ENCODE measurements at regions not wholly inside any gene's neighbourhood (a gene's known extent, or its start where the extent isn't known, plus 50 kb on each side); places are given as distances from the start of the nearest gene placed in this dataset.
A peak's percentile ranks its signal among the peaks of the same experiment; 100 is the strongest.

DNA sequence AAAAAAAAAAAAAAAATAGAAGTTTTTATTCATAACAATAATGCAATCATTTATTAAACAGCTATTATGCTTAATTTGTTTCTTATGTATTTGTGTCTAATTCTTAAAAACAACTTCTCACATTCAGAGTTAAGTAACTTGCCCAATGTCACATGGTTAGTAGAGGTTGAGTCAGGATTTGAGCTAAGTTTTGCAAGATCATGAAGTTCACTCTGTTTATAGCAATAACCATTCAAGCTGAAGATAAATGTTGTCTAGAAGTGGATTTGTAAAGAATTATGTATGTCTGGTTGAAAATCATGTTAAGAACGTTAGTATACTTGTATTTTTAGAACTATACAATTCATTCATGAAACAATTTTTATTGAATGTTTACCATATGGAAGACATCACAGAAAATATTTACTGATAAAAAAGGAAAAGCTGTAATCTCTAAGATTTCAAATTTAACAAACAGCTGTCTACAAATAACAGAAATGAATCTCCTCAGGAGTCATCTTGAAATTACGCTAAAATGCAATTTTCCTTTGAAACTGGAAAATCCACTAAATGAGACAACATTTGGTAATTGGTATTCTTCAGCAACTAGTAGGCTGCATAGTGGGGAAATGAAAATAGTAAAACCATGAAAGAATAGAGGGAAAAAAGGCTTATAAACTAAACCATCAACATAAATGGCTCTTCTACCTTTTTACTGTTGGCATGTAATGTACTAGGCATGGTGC lies 70.5 kb upstream of the AHR start:
- Histone ChIP-seq H3K27me3 (ENCODE audit: low read depth, low read length) (no peaks in the 10 kb centered on the region), H3K4me3 (ENCODE audit: low read depth in 1 of 2, low read length in 2 of 2) (no peak overlapping the region), H3K9me3 (ENCODE audit: control insufficient read depth in 1 of 2, low read length in 2 of 2) (peaks cover 0 to 2% of the 10 kb centered on the region in 2 donors), H3K4me1 (ENCODE audit: control insufficient read depth in 1 of 2, insufficient read depth in 2 of 2, low read length in 2 of 2) (no peaks in the 10 kb centered on the region), H3K36me3 (ENCODE audit: control insufficient read depth in 1 of 2, insufficient read depth in 2 of 2, low read length in 2 of 2) (no peaks in the 10 kb centered on the region), H3K27ac (ENCODE audit: low read length) (no peak overlapping the region)

DNA sequence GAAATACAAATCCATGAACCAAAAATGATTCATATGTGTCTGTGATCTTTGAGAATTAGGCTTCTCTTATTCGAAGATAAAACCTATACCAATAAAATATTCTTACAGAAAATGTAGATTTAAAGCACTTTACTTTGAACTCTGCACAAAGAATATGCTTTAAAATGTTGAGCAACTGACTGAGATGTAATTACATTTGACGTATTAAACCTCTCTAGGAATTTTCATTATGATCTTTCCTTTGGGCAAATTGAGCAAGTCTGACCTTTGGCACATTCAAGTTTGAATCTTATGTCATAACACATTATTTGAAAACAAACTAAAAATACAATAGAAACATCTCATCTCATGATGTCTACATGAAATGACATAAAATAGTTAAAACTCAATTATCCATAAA lies 69.2 kb upstream of the AHR start:
- Histone ChIP-seq H3K36me3 (ENCODE audit: control insufficient read depth in 1 of 2, insufficient read depth in 2 of 2, low read length in 2 of 2) (no peaks in the 10 kb centered on the region), H3K9me3 (ENCODE audit: control insufficient read depth in 1 of 2, low read length in 2 of 2) (peaks cover 0 to 2% of the 10 kb centered on the region in 2 donors), H3K4me3 (ENCODE audit: low read depth in 1 of 2, low read length in 2 of 2) (no peak overlapping the region), H3K4me1 (ENCODE audit: control insufficient read depth in 1 of 2, insufficient read depth in 2 of 2, low read length in 2 of 2) (no peaks in the 10 kb centered on the region), H3K27me3 (ENCODE audit: low read depth, low read length) (no peaks in the 10 kb centered on the region), H3K27ac (ENCODE audit: low read length) (no peak overlapping the region)

DNA sequence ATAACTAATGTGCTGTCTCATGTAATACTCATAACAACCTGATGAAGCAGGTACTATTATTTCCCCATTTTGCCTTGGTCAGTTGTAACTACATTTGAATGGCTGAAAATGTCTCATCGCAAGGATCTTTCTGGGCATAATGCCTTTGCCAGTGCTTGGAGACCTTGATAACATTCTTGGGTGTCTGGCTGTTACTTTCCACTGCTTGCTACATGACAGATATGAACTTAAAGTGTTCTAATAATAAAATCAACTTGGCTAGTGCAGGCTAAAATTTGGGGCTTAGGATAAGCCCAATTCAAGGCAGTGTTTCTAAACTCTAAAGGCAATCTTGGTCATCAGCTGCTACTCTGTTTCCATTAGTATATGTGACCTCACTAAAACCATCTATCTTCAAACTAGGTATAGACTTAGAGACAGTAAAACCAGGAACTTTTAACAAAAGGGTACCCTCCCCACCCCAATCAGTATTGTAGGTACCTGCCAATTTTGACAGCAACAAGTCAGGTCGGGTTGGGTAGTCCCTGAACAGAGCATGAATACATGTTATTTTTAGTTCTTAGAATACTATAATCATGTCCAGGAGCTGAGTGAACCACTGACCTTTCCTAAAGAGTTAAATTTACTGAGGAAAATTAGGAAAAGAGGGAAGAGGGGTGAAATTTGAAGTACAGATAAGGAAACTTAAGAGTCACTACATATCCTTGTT lies 68.2 kb upstream of the AHR start:
- no peaks in the 10 kb centered on the region for H3K4me1 ChIP-seq (ENCODE audit: control insufficient read depth in 1 of 2, insufficient read depth in 2 of 2, low read length in 2 of 2)
- H3K4me3 ChIP-seq (ENCODE audit: low read depth in 1 of 2, low read length in 2 of 2) = no peak overlapping the region
- H3K36me3 ChIP-seq (ENCODE audit: control insufficient read depth in 1 of 2, insufficient read depth in 2 of 2, low read length in 2 of 2) = no peaks in the 10 kb centered on the region
- H3K9me3 ChIP-seq (ENCODE audit: control insufficient read depth in 1 of 2, low read length in 2 of 2) = peaks cover 0 to 2% of the 10 kb centered on the region in 2 donors
- H3K27ac ChIP-seq (ENCODE audit: low read length) = no peak overlapping the region
- H3K27me3 ChIP-seq (ENCODE audit: low read depth, low read length) = no peaks in the 10 kb centered on the region

DNA sequence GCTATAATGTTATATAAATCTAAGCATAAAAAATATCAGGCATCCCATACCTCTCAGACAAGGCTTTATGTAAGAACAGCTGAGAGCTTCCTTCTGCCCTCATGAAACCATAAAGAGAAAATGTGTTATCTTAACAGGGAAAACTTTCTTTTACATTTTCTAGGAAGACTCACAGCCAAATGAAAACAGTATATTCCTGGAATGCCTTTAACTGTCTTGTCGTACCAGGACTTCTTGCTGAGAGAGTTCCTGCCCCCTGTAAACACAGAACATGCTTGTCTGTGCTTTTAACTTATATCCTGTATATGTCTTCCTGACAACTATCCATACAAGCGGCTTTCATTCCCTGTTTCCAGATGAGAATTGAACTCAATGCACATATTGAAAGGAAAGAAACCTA lies 64.8 kb upstream of the AHR start:
- Histone ChIP-seq H3K27ac (ENCODE audit: low read length) (peak overlapping the region; percentile 68), H3K9me3 (ENCODE audit: control insufficient read depth in 1 of 2, low read length in 2 of 2) (no peaks in the 10 kb centered on the region), H3K4me3 (ENCODE audit: low read depth in 1 of 2, low read length in 2 of 2) (no peak overlapping the region), H3K4me1 (ENCODE audit: control insufficient read depth in 1 of 2, insufficient read depth in 2 of 2, low read length in 2 of 2) (no peaks in the 10 kb centered on the region), H3K36me3 (ENCODE audit: control insufficient read depth in 1 of 2, insufficient read depth in 2 of 2, low read length in 2 of 2) (no peaks in the 10 kb centered on the region), H3K27me3 (ENCODE audit: low read depth, low read length) (no peaks in the 10 kb centered on the region)

DNA sequence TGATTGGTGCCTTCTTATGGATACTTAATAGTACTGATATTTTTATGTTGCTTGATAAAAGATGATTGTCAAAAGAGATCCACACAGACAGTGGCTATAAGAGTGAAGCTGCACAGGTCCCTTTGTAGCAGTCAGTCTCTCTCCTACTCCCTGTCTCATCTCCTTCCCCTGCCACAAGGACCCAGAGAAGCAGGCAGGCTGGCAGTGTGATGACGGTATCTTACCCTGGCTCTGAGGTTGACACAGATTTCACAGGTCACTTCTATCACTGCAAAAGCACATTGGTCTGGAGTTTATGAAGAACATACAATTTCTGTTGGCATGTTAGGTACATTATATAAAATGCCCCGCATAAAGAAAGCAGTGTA lies 64.4 kb upstream of the AHR start:
- H3K27ac ChIP-seq (ENCODE audit: low read length) = peak overlapping the region; percentile 68
- H3K4me3 ChIP-seq (ENCODE audit: low read depth in 1 of 2, low read length in 2 of 2) = peak overlapping the region in 1 of 2 donors; percentile 2
- H3K27me3 ChIP-seq (ENCODE audit: low read depth, low read length) = no peaks in the 10 kb centered on the region
- H3K4me1 ChIP-seq (ENCODE audit: control insufficient read depth in 1 of 2, insufficient read depth in 2 of 2, low read length in 2 of 2) = no peaks in the 10 kb centered on the region
- no peaks in the 10 kb centered on the region for H3K9me3 ChIP-seq (ENCODE audit: control insufficient read depth in 1 of 2, low read length in 2 of 2)
- H3K36me3 ChIP-seq (ENCODE audit: control insufficient read depth in 1 of 2, insufficient read depth in 2 of 2, low read length in 2 of 2) = no peaks in the 10 kb centered on the region

DNA sequence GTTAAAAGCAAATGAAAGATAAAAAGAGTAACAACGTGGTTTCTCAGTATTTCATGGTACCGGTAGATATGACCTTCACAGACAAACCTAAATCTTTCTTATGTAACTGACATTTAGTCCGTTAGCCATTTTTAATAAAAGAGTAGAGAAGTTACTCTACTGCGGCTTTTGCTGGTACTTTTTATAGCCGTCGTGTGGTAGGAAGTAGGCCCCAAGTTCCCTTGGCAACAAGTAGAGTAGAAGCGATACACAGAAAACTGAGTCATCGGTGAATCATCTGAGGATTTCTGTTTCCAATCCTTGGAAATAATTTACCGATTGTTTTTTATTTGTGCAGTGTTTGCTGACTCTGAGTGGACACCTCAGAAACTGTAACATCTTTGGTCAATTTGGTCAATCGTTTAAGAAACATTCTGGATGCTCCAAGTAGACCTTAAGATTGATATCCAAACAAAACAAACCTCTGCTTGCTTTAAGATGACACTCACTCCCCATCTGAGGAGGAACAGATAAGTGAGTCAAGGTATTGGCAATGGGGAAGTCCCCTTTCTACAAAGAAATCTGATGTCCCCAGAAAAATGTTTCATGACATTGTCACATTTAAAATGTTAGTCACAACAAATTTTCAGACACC lies 63.9 kb upstream of the AHR start:
- Histone ChIP-seq H3K27ac (ENCODE audit: low read length) (peak overlapping the region; percentile 68), H3K9me3 (ENCODE audit: control insufficient read depth in 1 of 2, low read length in 2 of 2) (no peaks in the 10 kb centered on the region), H3K36me3 (ENCODE audit: control insufficient read depth in 1 of 2, insufficient read depth in 2 of 2, low read length in 2 of 2) (no peaks in the 10 kb centered on the region), H3K4me1 (ENCODE audit: control insufficient read depth in 1 of 2, insufficient read depth in 2 of 2, low read length in 2 of 2) (no peaks in the 10 kb centered on the region), H3K27me3 (ENCODE audit: low read depth, low read length) (no peaks in the 10 kb centered on the region), H3K4me3 (ENCODE audit: low read depth in 1 of 2, low read length in 2 of 2) (peak overlapping the region in 1 of 2 donors; percentile 2)

DNA sequence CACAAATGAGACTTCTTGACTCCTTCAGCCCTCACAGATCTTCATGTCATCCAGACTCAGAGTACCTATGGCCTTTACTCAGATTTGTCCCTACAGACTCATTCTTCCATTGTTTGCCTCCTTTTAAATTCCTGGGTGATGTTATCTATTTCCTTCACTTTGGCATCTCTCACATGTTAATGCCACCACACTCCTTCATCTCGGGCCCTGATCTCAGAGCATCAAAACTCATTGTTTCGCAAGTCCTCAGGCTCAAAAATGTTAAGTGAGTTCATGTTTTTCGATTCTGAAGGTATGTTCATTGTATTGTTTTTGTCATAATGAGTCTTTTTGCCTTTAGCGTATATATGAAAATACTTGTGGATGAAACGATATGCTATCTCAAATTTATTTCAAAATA lies 62.3 kb upstream of the AHR start:
- H3K9me3 ChIP-seq (ENCODE audit: control insufficient read depth in 1 of 2, low read length in 2 of 2) = no peaks in the 10 kb centered on the region
- H3K4me1 ChIP-seq (ENCODE audit: control insufficient read depth in 1 of 2, insufficient read depth in 2 of 2, low read length in 2 of 2) = no peaks in the 10 kb centered on the region
- H3K27me3 ChIP-seq (ENCODE audit: low read depth, low read length) = no peaks in the 10 kb centered on the region
- no peak overlapping the region for H3K4me3 ChIP-seq (ENCODE audit: low read depth in 1 of 2, low read length in 2 of 2)
- no peaks in the 10 kb centered on the region for H3K36me3 ChIP-seq (ENCODE audit: control insufficient read depth in 1 of 2, insufficient read depth in 2 of 2, low read length in 2 of 2)
- H3K27ac ChIP-seq (ENCODE audit: low read length) = no peak overlapping the region

DNA sequence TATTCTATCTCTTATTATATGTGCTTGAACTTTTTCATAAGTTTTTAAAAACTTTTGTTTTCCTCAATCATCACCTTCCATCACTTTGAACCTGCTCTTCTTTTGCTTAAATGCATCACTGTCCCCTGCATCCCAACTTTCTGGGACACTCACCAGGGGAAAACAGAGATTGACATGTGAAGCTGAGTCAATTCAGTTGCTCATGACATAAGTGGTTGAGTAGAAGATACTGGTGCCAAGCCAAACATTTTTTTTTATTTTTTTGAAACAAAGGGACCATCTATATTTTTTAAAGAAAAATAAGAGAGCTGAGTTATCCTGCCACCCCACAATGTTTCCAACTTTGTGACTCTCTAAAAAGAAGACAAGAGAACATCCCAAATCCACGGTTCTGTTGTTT lies 61.8 kb upstream of the AHR start:
- Histone ChIP-seq H3K36me3 (ENCODE audit: control insufficient read depth in 1 of 2, insufficient read depth in 2 of 2, low read length in 2 of 2) (no peaks in the 10 kb centered on the region), H3K4me1 (ENCODE audit: control insufficient read depth in 1 of 2, insufficient read depth in 2 of 2, low read length in 2 of 2) (no peaks in the 10 kb centered on the region), H3K4me3 (ENCODE audit: low read depth in 1 of 2, low read length in 2 of 2) (no peak overlapping the region), H3K9me3 (ENCODE audit: control insufficient read depth in 1 of 2, low read length in 2 of 2) (no peaks in the 10 kb centered on the region), H3K27ac (ENCODE audit: low read length) (no peak overlapping the region), H3K27me3 (ENCODE audit: low read depth, low read length) (no peaks in the 10 kb centered on the region)

DNA sequence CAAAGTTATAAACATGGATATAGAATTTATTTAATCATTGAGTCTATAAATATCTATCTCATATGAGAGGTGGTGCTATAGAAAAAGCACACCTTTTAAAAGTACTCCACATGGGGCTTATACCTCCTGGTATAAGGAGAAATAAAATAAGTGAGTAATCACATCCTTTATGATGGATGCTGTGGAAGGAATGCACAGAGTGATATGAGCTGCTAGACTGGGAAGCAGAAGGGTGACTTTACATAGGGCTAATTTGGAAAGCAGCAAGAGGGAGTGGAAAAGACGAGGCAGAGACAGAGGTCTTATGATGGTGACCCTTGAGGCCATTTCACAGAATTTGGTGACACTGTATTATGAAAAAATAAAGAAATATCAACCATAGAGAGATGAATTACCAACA lies 59.4 kb upstream of the AHR start:
- Histone ChIP-seq H3K27ac (ENCODE audit: low read length) (no peak overlapping the region), H3K4me1 (ENCODE audit: control insufficient read depth in 1 of 2, insufficient read depth in 2 of 2, low read length in 2 of 2) (no peaks in the 10 kb centered on the region), H3K4me3 (ENCODE audit: low read depth in 1 of 2, low read length in 2 of 2) (no peak overlapping the region), H3K36me3 (ENCODE audit: control insufficient read depth in 1 of 2, insufficient read depth in 2 of 2, low read length in 2 of 2) (no peaks in the 10 kb centered on the region), H3K27me3 (ENCODE audit: low read depth, low read length) (no peaks in the 10 kb centered on the region), H3K9me3 (ENCODE audit: control insufficient read depth in 1 of 2, low read length in 2 of 2) (no peaks in the 10 kb centered on the region)

DNA sequence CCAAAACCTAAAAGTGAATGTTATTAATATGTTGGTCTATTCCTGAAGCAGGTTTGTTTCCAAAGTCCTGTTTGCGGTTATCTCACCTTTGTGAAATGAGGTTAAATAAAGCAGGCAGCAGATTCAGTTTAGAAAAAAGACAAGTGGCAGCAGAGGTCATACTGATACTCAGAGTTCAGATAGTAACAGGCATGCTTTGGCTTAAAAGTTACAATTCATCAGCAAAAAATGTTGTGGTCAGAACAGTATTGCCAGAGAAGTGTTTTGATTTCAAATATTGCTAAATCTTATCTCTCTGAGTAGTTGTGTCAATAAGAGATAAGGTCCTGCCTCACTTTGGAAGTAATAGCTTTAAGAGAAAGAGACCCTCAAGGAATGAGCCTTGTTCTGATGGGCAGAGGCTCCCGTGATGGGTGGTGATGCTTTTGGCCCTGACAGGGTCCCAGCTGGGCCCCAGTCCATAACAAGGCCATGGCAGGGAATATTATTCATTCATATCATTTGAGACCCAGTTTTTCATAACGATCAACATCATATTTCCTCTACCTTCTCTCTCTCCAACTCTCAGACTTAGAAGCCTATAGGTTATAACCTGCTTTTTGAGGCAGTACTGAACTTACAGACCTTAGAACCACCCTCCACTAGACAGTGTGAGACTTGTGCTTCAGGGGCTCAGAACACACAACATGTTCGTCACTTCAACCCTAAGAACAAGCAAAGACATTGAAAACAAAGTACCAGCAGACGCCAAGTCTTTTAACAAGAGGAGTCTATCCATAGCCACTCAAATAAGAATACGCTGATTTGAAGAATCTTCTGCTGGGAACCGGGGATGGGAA lies 58.5 kb upstream of the AHR start:
- H3K9me3 ChIP-seq (ENCODE audit: control insufficient read depth in 1 of 2, low read length in 2 of 2) = no peaks in the 10 kb centered on the region
- no peaks in the 10 kb centered on the region for H3K36me3 ChIP-seq (ENCODE audit: control insufficient read depth in 1 of 2, insufficient read depth in 2 of 2, low read length in 2 of 2)
- H3K4me1 ChIP-seq (ENCODE audit: control insufficient read depth in 1 of 2, insufficient read depth in 2 of 2, low read length in 2 of 2) = no peaks in the 10 kb centered on the region
- H3K27ac ChIP-seq (ENCODE audit: low read length) = no peak overlapping the region
- no peaks in the 10 kb centered on the region for H3K27me3 ChIP-seq (ENCODE audit: low read depth, low read length)
- H3K4me3 ChIP-seq (ENCODE audit: low read depth in 1 of 2, low read length in 2 of 2) = no peak overlapping the region

DNA sequence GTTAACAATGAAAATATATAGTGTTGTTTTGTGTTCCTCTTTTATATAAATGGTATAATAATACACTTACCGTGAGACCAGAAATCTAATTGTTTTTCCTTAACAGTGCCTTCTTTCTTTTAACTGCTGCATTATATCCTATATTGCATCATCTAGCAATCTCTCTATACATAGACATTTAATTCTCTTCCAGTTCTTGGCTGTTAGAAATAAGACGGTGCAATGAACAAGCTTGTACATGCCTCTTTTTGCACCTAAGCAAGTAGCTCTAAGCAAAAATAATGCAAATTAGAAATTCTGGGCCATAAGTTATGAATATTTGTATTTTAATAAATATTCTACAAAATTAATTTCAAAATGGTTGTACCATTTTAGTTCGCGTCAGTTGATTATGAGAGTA lies 55.9 kb upstream of the AHR start:
- H3K4me1 ChIP-seq (ENCODE audit: control insufficient read depth in 1 of 2, insufficient read depth in 2 of 2, low read length in 2 of 2) = no peaks in the 10 kb centered on the region
- no peak overlapping the region for H3K27ac ChIP-seq (ENCODE audit: low read length)
- no peaks in the 10 kb centered on the region for H3K36me3 ChIP-seq (ENCODE audit: control insufficient read depth in 1 of 2, insufficient read depth in 2 of 2, low read length in 2 of 2)
- H3K27me3 ChIP-seq (ENCODE audit: low read depth, low read length) = no peaks in the 10 kb centered on the region
- H3K9me3 ChIP-seq (ENCODE audit: control insufficient read depth in 1 of 2, low read length in 2 of 2) = no peaks in the 10 kb centered on the region
- H3K4me3 ChIP-seq (ENCODE audit: low read depth in 1 of 2, low read length in 2 of 2) = no peak overlapping the region
